ENCODE measurements at regions not wholly inside any gene's neighbourhood (a gene's known extent, or its start where the extent isn't known, plus 50 kb on each side); places are given as distances from the start of the nearest gene placed in this dataset.

- no peak overlapping the region for H3K4me3 ChIP-seq (ENCODE audit: insufficient read depth, low read depth, low read length)
- no peak overlapping the region for H2BK120ac ChIP-seq (ENCODE audit: low read depth, low read length)
- no peak overlapping the region for H3K56ac ChIP-seq (ENCODE audit: extremely low read depth, insufficient read depth, low read length)
- H3K27ac ChIP-seq (ENCODE audit: insufficient read depth, low read length) = no peak overlapping the region
- no peaks in the 10 kb centered on the region for H4K20me1 ChIP-seq (ENCODE audit: insufficient read depth, low read length)
- no TSS peak for BruUV-seq (replicated peaks)
- no peaks in the 10 kb centered on the region for H3K9me1 ChIP-seq (ENCODE audit: insufficient read depth, low read length)
- no CpG with 5 or more reads among the region's 2 CpGs for WGBS, 2 experiments (ENCODE audit: extremely low coverage in 2 of 2, insufficient read length in 1 of 2)
- in situ Hi-C loops (cut with MboI; ENCODE audit: low sequenced_read_pairs) (no loop called here), dilution Hi-C loops (cut with HindIII; ENCODE audit: low sequenced_read_pairs, unreplicated experiment) (no loop called here), intact Hi-C loops (cut with micrococcal nuclease) (no loop called here)
- no peak overlapping the region for H2AK9ac ChIP-seq (replicated peaks; ENCODE audit: low read depth, low read length, poor library complexity)
- TF ChIP-seq CEBPB (IDR thresholded peaks at IDR 0.05; ENCODE audit: low read depth, low read length) = no peak
- TF ChIP-seq CHD1 (IDR thresholded peaks at IDR 0.05; ENCODE audit: low read depth, low read length) = no peak
- no peak for TF ChIP-seq RAD21 (IDR thresholded peaks at IDR 0.05; ENCODE audit: low read length)
- no peak for TF ChIP-seq NFE2L2 (IDR thresholded peaks at IDR 0.05; ENCODE audit: low read depth, low read length)
- no peak for TF ChIP-seq RFX5 (IDR thresholded peaks at IDR 0.05; ENCODE audit: low read depth, low read length)
- no peak for TF ChIP-seq MAFK (IDR thresholded peaks at IDR 0.05; ENCODE audit: low read depth, low read length)
- TF ChIP-seq MXI1 (IDR thresholded peaks at IDR 0.05; ENCODE audit: borderline replicate concordance, low read depth, low read length) = no peak
- TF ChIP-seq SMC3 (IDR thresholded peaks at IDR 0.05; ENCODE audit: low read depth, low read length) = no peak
- H2AK5ac ChIP-seq (ENCODE audit: low read depth, low read length) = no peak overlapping the region
- H3K18ac ChIP-seq (ENCODE audit: low read depth, low read length) = no peak overlapping the region
- no peak overlapping the region for H2BK5ac ChIP-seq (ENCODE audit: low read depth, low read length, poor library complexity, severe bottlenecking)
- H3K9me3 ChIP-seq (ENCODE audit: control insufficient read depth, insufficient read depth, low read length) = no peaks in the 10 kb centered on the region
- no peak overlapping the region for H3K14ac ChIP-seq (replicated peaks; ENCODE audit: low read depth, low read length)
- POLR2A ChIA-PET (ENCODE audit: unreplicated experiment) = no interaction called here
- DNase-seq (no peak), ATAC-seq (ENCODE audit: low read depth) (no peak)
- H3K36me3 ChIP-seq (ENCODE audit: control insufficient read depth, insufficient read depth, low read length) = no peaks in the 10 kb centered on the region
- H3K79me1 ChIP-seq (ENCODE audit: low read depth in 1 of 2, low read length in 2 of 2) = no peaks in the 10 kb centered on the region
- H3K27me3 ChIP-seq (ENCODE audit: control insufficient read depth, insufficient read depth, low read length) = no peaks in the 10 kb centered on the region
- H4K5ac ChIP-seq (ENCODE audit: low read depth, low read length) = no peak overlapping the region
- H4K91ac ChIP-seq (ENCODE audit: insufficient read depth, low read depth, low read length) = no peak overlapping the region
- no peak overlapping the region for H2AFZ ChIP-seq (replicated peaks; ENCODE audit: low read length, poor library complexity)
- H2BK20ac ChIP-seq (ENCODE audit: low read depth, low read length) = no peak overlapping the region
- H2BK15ac ChIP-seq (ENCODE audit: low read depth, low read length) = no peak overlapping the region
- H3K23ac ChIP-seq (ENCODE audit: low read depth, low read length) = no peak overlapping the region
- no peak overlapping the region for H3K4ac ChIP-seq (ENCODE audit: low read depth, low read length)
- peaks cover 1% of the 10 kb centered on the region; the same call in 1 of the 2 replicates for H3K4me1 ChIP-seq (ENCODE audit: control insufficient read depth, insufficient read depth, low read length)
- H3K9ac ChIP-seq (ENCODE audit: low read depth, low read length) = no peak overlapping the region
- CTCF ChIA-PET = no interaction called here
- no peak overlapping the region for H3K4me2 ChIP-seq (ENCODE audit: low read depth, low read length)
- no peak overlapping the region for H4K8ac ChIP-seq (ENCODE audit: low read depth in 2 of 2, low read length in 2 of 2)
Observed at GRCh38 chr14:86824167-86824566, 1168.8 kb downstream of the GALC start.

All from IMR-90 (cell line).